ENCODE measurements at regions not wholly inside any gene's neighbourhood (a gene's known extent, or its start where the extent isn't known, plus 50 kb on each side); places are given as distances from the start of the nearest gene placed in this dataset.
A peak's percentile ranks its signal among the peaks of the same experiment; 100 is the strongest.

DNA sequence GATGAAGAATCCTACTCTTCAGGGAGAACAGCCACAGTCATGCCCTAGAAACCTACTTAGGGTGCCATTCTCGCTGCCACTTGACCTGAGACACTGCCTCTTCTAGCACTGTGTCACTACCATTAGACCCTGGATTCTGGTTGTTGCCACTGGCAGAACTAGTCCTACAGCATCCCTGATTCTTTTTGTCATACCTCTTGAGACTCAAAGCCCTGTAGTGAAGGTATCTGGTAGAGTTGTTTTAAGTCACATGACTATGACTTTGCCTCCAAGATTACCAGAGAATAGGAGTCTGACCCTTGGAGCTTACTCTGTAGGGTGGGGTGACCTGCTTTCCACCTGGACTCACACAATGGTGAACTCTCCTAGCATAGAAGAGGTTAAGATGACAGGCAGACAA is 296.7 kb downstream of the TNS1 start:
- no peaks in the 10 kb centered on the region for H3K36me3 ChIP-seq
- DNase-seq (no peak), ATAC-seq (ENCODE audit: low FRiP score in 2 of 2) (no peak)
- no peaks in the 10 kb centered on the region for H3K9me3 ChIP-seq
- 75 to 96% methylated on average over 1 of the region's 1 CpG for WGBS, 2 donors
- H3K4me3 ChIP-seq: no peak overlapping the region
- H3K27ac ChIP-seq: no peak overlapping the region
- TF ChIP-seq, protein P1, sequence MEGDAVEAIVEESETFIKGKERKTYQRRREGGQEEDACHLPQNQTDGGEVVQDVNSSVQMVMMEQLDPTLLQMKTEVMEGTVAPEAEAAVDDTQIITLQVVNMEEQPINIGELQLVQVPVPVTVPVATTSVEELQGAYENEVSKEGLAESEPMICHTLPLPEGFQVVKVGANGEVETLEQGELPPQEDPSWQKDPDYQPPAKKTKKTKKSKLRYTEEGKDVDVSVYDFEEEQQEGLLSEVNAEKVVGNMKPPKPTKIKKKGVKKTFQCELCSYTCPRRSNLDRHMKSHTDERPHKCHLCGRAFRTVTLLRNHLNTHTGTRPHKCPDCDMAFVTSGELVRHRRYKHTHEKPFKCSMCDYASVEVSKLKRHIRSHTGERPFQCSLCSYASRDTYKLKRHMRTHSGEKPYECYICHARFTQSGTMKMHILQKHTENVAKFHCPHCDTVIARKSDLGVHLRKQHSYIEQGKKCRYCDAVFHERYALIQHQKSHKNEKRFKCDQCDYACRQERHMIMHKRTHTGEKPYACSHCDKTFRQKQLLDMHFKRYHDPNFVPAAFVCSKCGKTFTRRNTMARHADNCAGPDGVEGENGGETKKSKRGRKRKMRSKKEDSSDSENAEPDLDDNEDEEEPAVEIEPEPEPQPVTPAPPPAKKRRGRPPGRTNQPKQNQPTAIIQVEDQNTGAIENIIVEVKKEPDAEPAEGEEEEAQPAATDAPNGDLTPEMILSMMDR (IDR thresholded peaks at IDR 0.05): no peak
- TF ChIP-seq POLR2A (IDR thresholded peaks at IDR 0.05): no peak
- no peak for TF ChIP-seq EP300 (IDR thresholded peaks at IDR 0.05)
- no peak for TF ChIP-seq POLR2AphosphoS5 (IDR thresholded peaks at IDR 0.05)
- H3K27me3 ChIP-seq: no peaks in the 10 kb centered on the region
- H3K4me1 ChIP-seq: peaks cover 0 to 8% (median 0%) of the 10 kb centered on the region in 4 donors

DNA sequence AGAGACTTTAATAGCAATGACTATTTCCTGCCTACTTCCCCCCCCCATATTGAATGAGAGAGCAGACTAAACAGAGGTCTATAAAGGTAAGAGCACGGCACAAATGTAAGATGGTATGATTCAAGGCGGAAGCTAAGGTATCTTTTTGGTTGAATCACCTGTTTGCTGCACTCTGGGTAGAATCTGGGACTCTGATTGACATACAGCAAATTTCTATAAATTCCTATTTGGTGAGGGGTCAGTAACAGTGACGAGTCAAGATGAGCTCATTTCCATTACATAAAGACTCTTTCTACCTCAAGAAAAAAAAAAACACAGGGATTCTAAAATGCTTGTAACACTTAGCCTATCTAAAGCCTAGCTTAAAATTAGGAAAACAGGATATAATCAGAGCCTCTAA is 297.3 kb downstream of the TNS1 start:
- WGBS, 2 donors: 61 to 66% methylated on average over 3 of the region's 3 CpGs
- Histone ChIP-seq H3K4me1 (peaks cover 0 to 8% (median 0%) of the 10 kb centered on the region in 4 donors), H3K9me3 (no peaks in the 10 kb centered on the region), H3K27me3 (no peaks in the 10 kb centered on the region), H3K4me3 (no peak overlapping the region), H3K27ac (no peak overlapping the region), H3K36me3 (no peaks in the 10 kb centered on the region)
- DNase-seq: no peak
- ATAC-seq (ENCODE audit: low FRiP score in 2 of 2): no peak
- TF ChIP-seq, protein P1 (IDR thresholded peaks at IDR 0.05): no peak
- TF ChIP-seq POLR2A (IDR thresholded peaks at IDR 0.05) (no peak), POLR2AphosphoS5 (IDR thresholded peaks at IDR 0.05) (no peak), EP300 (IDR thresholded peaks at IDR 0.05) (no peak)

DNA sequence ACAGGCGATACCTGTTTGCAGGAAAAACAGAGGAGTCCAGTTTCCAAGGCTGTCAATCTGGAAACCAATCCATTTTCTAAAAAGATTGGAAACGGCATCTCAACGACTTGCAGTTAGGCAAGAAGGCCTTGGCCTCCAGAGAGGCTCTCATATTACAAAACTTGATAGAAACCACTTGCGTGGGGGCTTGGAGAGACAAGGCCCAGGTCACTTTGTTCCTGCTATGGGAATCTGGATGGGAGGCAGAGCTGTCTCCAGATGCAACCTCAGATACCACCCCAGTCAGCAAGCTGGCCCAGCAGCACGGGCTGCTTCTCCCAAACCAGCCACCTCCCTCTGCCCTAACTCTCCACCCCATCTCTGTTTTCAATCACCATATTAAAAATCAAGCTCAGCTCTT is 298.8 kb downstream of the TNS1 start:
- DNase-seq (peak in 1 of 2 donors; percentile 10), ATAC-seq (ENCODE audit: low FRiP score in 2 of 2) (no peak)
- H3K4me1 ChIP-seq: peaks cover 0 to 5% (median 0%) of the 10 kb centered on the region in 4 donors
- no peaks in the 10 kb centered on the region for H3K9me3 ChIP-seq
- TF ChIP-seq, protein P1 (IDR thresholded peaks at IDR 0.05): no peak
- no peak for TF ChIP-seq POLR2A (IDR thresholded peaks at IDR 0.05)
- no peak for TF ChIP-seq EP300 (IDR thresholded peaks at IDR 0.05)
- no peak for TF ChIP-seq POLR2AphosphoS5 (IDR thresholded peaks at IDR 0.05)
- H3K4me3 ChIP-seq: no peak overlapping the region
- no peak overlapping the region for H3K27ac ChIP-seq
- H3K36me3 ChIP-seq: no peaks in the 10 kb centered on the region
- 73 to 80% methylated on average over 4 to 5 of the region's 5 CpGs for WGBS, 2 donors
- no peaks in the 10 kb centered on the region for H3K27me3 ChIP-seq

DNA sequence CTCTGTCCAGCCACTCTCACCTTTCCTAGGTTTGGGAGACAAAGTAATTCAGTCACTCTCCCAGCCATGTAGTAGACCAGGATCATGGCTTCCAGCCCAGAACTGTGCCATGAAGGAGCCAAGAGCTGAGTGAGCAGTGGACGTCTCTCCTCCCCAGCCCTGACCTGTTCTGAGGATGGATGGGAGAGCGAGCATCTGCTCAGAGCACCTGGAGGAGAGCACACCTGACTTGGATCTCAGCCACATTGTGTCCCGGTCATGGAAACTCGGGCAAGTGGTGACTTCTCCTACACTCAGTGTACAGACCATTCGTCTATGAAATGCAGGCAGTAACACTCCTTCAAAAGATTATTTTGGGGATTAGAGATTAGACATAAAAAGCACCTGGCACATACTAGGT is 299.7 kb downstream of the TNS1 start:
- 59 to 91% methylated on average over 5 of the region's 5 CpGs for WGBS, 2 donors
- no peak for DNase-seq
- no peak overlapping the region for H3K27ac ChIP-seq

DNA sequence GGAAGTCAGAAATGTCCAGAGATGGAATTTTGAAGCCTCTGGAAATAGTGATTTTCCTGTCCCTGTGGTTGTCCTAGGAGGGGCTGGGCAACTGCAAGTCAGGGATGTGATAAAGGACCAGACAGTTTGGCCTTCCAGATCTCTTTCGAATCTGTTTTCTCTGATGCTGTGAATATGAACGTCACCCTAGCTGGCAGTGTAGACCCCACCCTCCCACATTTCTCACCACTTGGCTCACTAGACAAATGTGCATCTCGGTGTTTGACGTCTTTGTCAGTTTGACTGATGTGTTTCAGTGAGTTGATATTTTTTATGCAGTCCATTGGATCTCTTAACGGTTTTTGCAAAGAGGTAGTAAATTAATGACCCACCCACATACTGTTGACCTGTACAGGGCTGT is 301.2 kb downstream of the TNS1 start:
- H3K27me3 ChIP-seq: no peaks in the 10 kb centered on the region
- ATAC-seq (ENCODE audit: low FRiP score in 2 of 2) (no peak), DNase-seq (no peak)
- H3K36me3 ChIP-seq: no peaks in the 10 kb centered on the region
- H3K27ac ChIP-seq: no peak overlapping the region
- 87 to 91% methylated on average over 5 of the region's 5 CpGs for WGBS, 2 donors
- H3K4me3 ChIP-seq: no peak overlapping the region
- TF ChIP-seq POLR2A (IDR thresholded peaks at IDR 0.05) (no peak), POLR2AphosphoS5 (IDR thresholded peaks at IDR 0.05) (no peak), EP300 (IDR thresholded peaks at IDR 0.05) (no peak)
- TF ChIP-seq, protein P1 (IDR thresholded peaks at IDR 0.05): no peak
- H3K9me3 ChIP-seq: no peaks in the 10 kb centered on the region
- no peaks in the 10 kb centered on the region for H3K4me1 ChIP-seq

More for the DNA sequence above, 299.7 kb downstream of the TNS1 start:
- TF ChIP-seq POLR2A (IDR thresholded peaks at IDR 0.05): no peak
- TF ChIP-seq EP300 (IDR thresholded peaks at IDR 0.05): no peak
- TF ChIP-seq, protein P1 (IDR thresholded peaks at IDR 0.05): no peak
- TF ChIP-seq POLR2AphosphoS5 (IDR thresholded peaks at IDR 0.05): no peak
- H3K4me3 ChIP-seq: no peak overlapping the region
- H3K4me1 ChIP-seq: peaks cover 0 to 5% (median 0%) of the 10 kb centered on the region in 4 donors
- no peaks in the 10 kb centered on the region for H3K9me3 ChIP-seq
- H3K36me3 ChIP-seq: no peaks in the 10 kb centered on the region
- no peak for ATAC-seq (ENCODE audit: low FRiP score in 2 of 2)
- H3K27me3 ChIP-seq: no peaks in the 10 kb centered on the region
